ENCODE measurements at regions not wholly inside any gene's neighbourhood (a gene's known extent, or its start where the extent isn't known, plus 50 kb on each side); places are given as distances from the start of the nearest gene placed in this dataset.

GRCh38 chr4:136810626-136811025 is 721.7 kb downstream of the PCDH18 start:
- H3K27me3 Mint-ChIP-seq = no peaks in the 10 kb centered on the region
- H3K4me1 Mint-ChIP-seq = no peaks in the 10 kb centered on the region
- H3K27ac Mint-ChIP-seq = no peak overlapping the region
- H3K9me3 Mint-ChIP-seq (ENCODE audit: insufficient read depth) = peaks cover 3% of the 10 kb centered on the region
- H3K36me3 ChIP-seq (replicated peaks in 1 of 2; ENCODE audit: control extremely low read depth in 1 of 2, control insufficient read depth in 1 of 2, extremely low read depth in 1 of 2, insufficient read depth in 2 of 2, low read length in 1 of 2) = no peaks in the 10 kb centered on the region
- ChIA-PET CTCF (no interaction called here), POLR2A (no interaction called here)
- no peaks in the 10 kb centered on the region for H3K27me3 ChIP-seq (replicated peaks in 1 of 4; ENCODE audit: control extremely low read depth in 1 of 4, control insufficient read depth in 3 of 4, insufficient read depth in 4 of 4, low read length in 3 of 4)
- no peak overlapping the region for H3K9ac ChIP-seq (ENCODE audit: low read length)
- intact Hi-C loops (cut with micrococcal nuclease) = no loop called here
- 90% methylated on average over 6 of the region's 6 CpGs for WGBS (ENCODE audit: insufficient coverage)
- H2AFZ ChIP-seq (ENCODE audit: insufficient read depth, low read depth, low read length, poor library complexity, severe bottlenecking) = no peak overlapping the region
- H3K4me3 ChIP-seq (ENCODE audit: control extremely low read depth in 1 of 5, extremely low read depth in 1 of 5, insufficient read depth in 1 of 5, low read depth in 2 of 5, low read length in 4 of 5) = no peak overlapping the region
- no peaks in the 10 kb centered on the region for H3K4me1 ChIP-seq (ENCODE audit: control insufficient read depth in 2 of 2, insufficient read depth in 2 of 2, low read length in 2 of 2)
- no peaks in the 10 kb centered on the region for H3K79me2 ChIP-seq (ENCODE audit: control insufficient read depth, insufficient read depth, low read length)
- no peak for TF ChIP-seq CTCF (IDR thresholded peaks at IDR 0.05)
- no peak overlapping the region for H3K27ac ChIP-seq (ENCODE audit: low read length in 2 of 2)
- no peak for ATAC-seq (ENCODE audit: low read depth)
- no peaks in the 10 kb centered on the region for H4K20me1 ChIP-seq (ENCODE audit: control insufficient read depth, insufficient read depth, low read length, poor library complexity, severe bottlenecking)
- H3K4me3 Mint-ChIP-seq = no peak overlapping the region
- H3K9me3 ChIP-seq (ENCODE audit: control extremely low read depth in 1 of 3, control insufficient read depth in 2 of 3, insufficient read depth in 1 of 3, low read length in 2 of 3) = peaks cover 0 to 26% (median 0%) of the 10 kb centered on the region in 3 donors
- no peak overlapping the region for H3K4me2 ChIP-seq (replicated peaks; ENCODE audit: low read depth, low read length, poor library complexity, severe bottlenecking)
- no peak for DNase-seq

- H3K27ac Mint-ChIP-seq = no peak overlapping the region
- Histone ChIP-seq H3K4me2 (replicated peaks; ENCODE audit: low read depth, low read length, poor library complexity, severe bottlenecking) (no peak overlapping the region), H3K27ac (ENCODE audit: low read length in 2 of 2) (no peak overlapping the region), H2AFZ (ENCODE audit: insufficient read depth, low read depth, low read length, poor library complexity, severe bottlenecking) (no peak overlapping the region), H3K36me3 (replicated peaks in 1 of 2; ENCODE audit: control extremely low read depth in 1 of 2, control insufficient read depth in 1 of 2, extremely low read depth in 1 of 2, insufficient read depth in 2 of 2, low read length in 1 of 2) (no peaks in the 10 kb centered on the region), H3K79me2 (ENCODE audit: control insufficient read depth, insufficient read depth, low read length) (no peaks in the 10 kb centered on the region), H3K9me3 (ENCODE audit: control extremely low read depth in 1 of 3, control insufficient read depth in 2 of 3, insufficient read depth in 1 of 3, low read length in 2 of 3) (peaks cover 0 to 22% (median 0%) of the 10 kb centered on the region in 3 donors), H3K27me3 (replicated peaks in 1 of 4; ENCODE audit: control extremely low read depth in 1 of 4, control insufficient read depth in 3 of 4, insufficient read depth in 4 of 4, low read length in 3 of 4) (no peaks in the 10 kb centered on the region), H3K9ac (ENCODE audit: low read length) (no peak overlapping the region), H4K20me1 (ENCODE audit: control insufficient read depth, insufficient read depth, low read length, poor library complexity, severe bottlenecking) (no peaks in the 10 kb centered on the region), H3K4me3 (ENCODE audit: control extremely low read depth in 1 of 5, extremely low read depth in 1 of 5, insufficient read depth in 1 of 5, low read depth in 2 of 5, low read length in 4 of 5) (no peak overlapping the region), H3K4me1 (ENCODE audit: control insufficient read depth in 2 of 2, insufficient read depth in 2 of 2, low read length in 2 of 2) (no peaks in the 10 kb centered on the region)
- TF ChIP-seq CTCF (IDR thresholded peaks at IDR 0.05) (no peak), EZH2 (IDR thresholded peaks at IDR 0.05; ENCODE audit: borderline replicate concordance, insufficient read depth, low read depth, low read length, poor library complexity, severe bottlenecking) (no peak)
- ATAC-seq (ENCODE audit: low read depth) (no peak), DNase-seq (no peak)
- H3K4me3 Mint-ChIP-seq = no peak overlapping the region
- POLR2A ChIA-PET = no interaction called here
- no CpG with 5 or more reads among the region's 1 CpG for WGBS (ENCODE audit: insufficient coverage)
- peaks cover 3% of the 10 kb centered on the region for H3K9me3 Mint-ChIP-seq (ENCODE audit: insufficient read depth)
- intact Hi-C loops (cut with micrococcal nuclease) = no loop called here
- H3K4me1 Mint-ChIP-seq = no peaks in the 10 kb centered on the region
- CTCF ChIA-PET = no interaction called here
- H3K27me3 Mint-ChIP-seq = no peaks in the 10 kb centered on the region
Measured at GRCh38 chr4:136806844-136807243, 725.5 kb downstream of the PCDH18 start.
